ENCODE measurements at regions not wholly inside any gene's neighbourhood (a gene's known extent, or its start where the extent isn't known, plus 50 kb on each side); places are given as distances from the start of the nearest gene placed in this dataset.

DNA sequence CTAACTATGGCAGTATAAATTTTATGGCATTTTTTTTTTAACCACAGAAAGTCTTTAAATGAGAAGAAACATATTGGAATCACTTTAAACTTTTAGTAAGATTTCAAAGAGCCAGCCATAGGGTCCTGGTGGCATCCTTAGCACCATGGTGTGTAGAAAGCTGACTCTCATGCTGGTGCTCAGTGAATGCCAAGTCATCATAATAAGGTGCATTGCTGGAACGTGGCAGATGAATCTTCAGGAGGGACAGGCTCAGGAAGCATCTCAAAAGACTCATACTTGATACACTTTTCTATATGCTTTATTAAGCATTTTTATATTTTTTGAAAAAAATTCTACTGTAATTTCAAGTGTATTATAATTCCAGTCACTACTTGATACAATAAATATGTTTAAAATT lies 274.2 kb downstream of the ZIC4 start:
- TF ChIP-seq POLR2A (IDR thresholded peaks at IDR 0.05) (no peak), POLR2AphosphoS5 (IDR thresholded peaks at IDR 0.05) (no peak), EP300 (IDR thresholded peaks at IDR 0.05; ENCODE audit: low read depth) (no peak)
- TF ChIP-seq, protein P1, sequence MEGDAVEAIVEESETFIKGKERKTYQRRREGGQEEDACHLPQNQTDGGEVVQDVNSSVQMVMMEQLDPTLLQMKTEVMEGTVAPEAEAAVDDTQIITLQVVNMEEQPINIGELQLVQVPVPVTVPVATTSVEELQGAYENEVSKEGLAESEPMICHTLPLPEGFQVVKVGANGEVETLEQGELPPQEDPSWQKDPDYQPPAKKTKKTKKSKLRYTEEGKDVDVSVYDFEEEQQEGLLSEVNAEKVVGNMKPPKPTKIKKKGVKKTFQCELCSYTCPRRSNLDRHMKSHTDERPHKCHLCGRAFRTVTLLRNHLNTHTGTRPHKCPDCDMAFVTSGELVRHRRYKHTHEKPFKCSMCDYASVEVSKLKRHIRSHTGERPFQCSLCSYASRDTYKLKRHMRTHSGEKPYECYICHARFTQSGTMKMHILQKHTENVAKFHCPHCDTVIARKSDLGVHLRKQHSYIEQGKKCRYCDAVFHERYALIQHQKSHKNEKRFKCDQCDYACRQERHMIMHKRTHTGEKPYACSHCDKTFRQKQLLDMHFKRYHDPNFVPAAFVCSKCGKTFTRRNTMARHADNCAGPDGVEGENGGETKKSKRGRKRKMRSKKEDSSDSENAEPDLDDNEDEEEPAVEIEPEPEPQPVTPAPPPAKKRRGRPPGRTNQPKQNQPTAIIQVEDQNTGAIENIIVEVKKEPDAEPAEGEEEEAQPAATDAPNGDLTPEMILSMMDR (IDR thresholded peaks at IDR 0.05) = no peak
- no peak for DNase-seq
- intact Hi-C loops (cut with DNase I; ENCODE audit: low total_unique reads) = no loop called here
- Histone ChIP-seq H3K4me3 (no peak overlapping the region), H3K27me3 (no peaks in the 10 kb centered on the region), H3K9me3 (no peaks in the 10 kb centered on the region), H3K4me1 (no peaks in the 10 kb centered on the region), H3K36me3 (no peaks in the 10 kb centered on the region), H3K27ac (no peak overlapping the region)
- in situ Hi-C loops (cut with MboI; ENCODE audit: low pct_ligation_motif_present in 1 of 4, low pct_unique_long_range_greater_than_20kb in 1 of 4, low sequenced_read_pairs in 3 of 4) = no loop called here
- 58 to 59% methylated on average over 1 of the region's 1 CpG for WGBS, 2 donors (ENCODE audit: low coverage in 1 of 2)

DNA sequence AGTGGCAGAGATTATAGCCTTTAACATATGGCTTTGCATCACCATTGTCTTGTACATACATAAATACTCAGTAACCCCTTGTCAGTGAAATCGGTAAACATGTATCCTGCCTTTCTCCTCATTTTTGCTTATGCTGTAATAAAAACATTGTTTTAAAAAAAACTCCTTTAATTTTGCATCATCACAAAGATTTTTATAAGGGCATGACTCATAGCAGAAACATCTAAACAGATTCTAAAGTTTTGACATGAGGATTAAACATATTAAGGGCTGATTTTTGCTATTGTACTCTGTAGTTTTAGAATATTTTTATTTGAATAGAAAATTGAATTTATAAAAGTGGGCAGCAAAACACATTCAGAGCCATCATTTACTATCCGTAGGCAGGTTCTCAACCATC lies 275.9 kb downstream of the ZIC4 start:
- 54 to 58% methylated on average over 2 of the region's 2 CpGs for WGBS, 2 donors (ENCODE audit: low coverage in 1 of 2)
- Histone ChIP-seq H3K4me3 (no peak overlapping the region), H3K27me3 (no peaks in the 10 kb centered on the region), H3K9me3 (no peaks in the 10 kb centered on the region), H3K36me3 (no peaks in the 10 kb centered on the region), H3K27ac (no peak overlapping the region), H3K4me1 (no peaks in the 10 kb centered on the region)
- intact Hi-C loops (cut with DNase I; ENCODE audit: low total_unique reads) (no loop called here), in situ Hi-C loops (cut with MboI; ENCODE audit: low pct_ligation_motif_present in 1 of 4, low pct_unique_long_range_greater_than_20kb in 1 of 4, low sequenced_read_pairs in 3 of 4) (no loop called here)
- TF ChIP-seq POLR2A (IDR thresholded peaks at IDR 0.05) (no peak), EP300 (IDR thresholded peaks at IDR 0.05; ENCODE audit: low read depth) (no peak), POLR2AphosphoS5 (IDR thresholded peaks at IDR 0.05) (no peak)
- TF ChIP-seq, protein P1 (IDR thresholded peaks at IDR 0.05) = no peak
- no peak for DNase-seq

DNA sequence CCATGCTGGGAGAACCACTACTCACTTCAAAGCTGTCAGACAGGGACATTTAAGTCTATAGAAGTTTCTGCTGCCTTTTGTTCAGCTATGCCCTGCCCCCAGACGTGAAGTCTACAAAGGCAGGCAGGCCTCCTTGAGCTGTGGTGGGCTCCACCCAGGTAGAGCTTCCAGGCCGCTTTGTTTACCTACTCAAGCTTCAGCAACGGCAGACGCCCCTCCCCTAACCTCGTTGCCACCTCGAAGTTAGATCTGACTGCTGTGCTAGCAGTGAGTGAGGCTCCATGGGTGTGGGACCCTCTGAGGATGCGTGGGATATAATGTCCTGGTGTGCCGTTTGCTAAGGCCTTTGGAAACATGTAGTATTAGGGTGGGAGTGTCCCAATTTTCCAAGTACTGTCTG lies 276.7 kb downstream of the ZIC4 start:
- no peak for DNase-seq
- intact Hi-C loops (cut with DNase I; ENCODE audit: low total_unique reads) = no loop called here
- no peaks in the 10 kb centered on the region for H3K36me3 ChIP-seq
- no peak overlapping the region for H3K4me3 ChIP-seq
- TF ChIP-seq, protein P1 (IDR thresholded peaks at IDR 0.05) = no peak
- TF ChIP-seq EP300 (IDR thresholded peaks at IDR 0.05; ENCODE audit: low read depth) (no peak), POLR2A (IDR thresholded peaks at IDR 0.05) (no peak), POLR2AphosphoS5 (IDR thresholded peaks at IDR 0.05) (no peak)
- no peaks in the 10 kb centered on the region for H3K9me3 ChIP-seq
- in situ Hi-C loops (cut with MboI; ENCODE audit: low pct_ligation_motif_present in 1 of 4, low pct_unique_long_range_greater_than_20kb in 1 of 4, low sequenced_read_pairs in 3 of 4) = no loop called here
- H3K4me1 ChIP-seq = no peaks in the 10 kb centered on the region
- no peak overlapping the region for H3K27ac ChIP-seq
- H3K27me3 ChIP-seq = no peaks in the 10 kb centered on the region
- WGBS, 2 donors (ENCODE audit: low coverage in 1 of 2) = 86% methylated on average over 6 of the region's 8 CpGs; no CpG with 5 or more reads in 1 of the 2 donors

DNA sequence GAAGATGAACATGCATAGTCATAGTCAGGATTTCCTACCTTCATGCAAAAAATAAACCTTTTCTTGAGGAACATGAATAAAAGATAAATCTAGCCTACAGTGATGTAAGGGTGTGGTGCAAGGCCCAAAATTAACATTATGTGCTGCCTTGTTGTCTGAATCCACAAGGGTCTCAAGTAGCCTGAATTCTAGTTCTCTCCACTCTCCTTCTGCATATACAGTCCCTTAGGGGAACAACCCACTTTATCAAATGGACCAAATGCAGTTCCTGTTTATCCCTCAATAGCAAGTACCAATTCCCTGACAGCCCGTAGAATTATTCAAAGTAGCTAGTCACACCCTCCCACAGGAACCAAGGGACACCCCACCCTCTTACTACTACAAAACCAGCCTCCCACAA lies 284.0 kb downstream of the ZIC4 start:
- TF ChIP-seq POLR2A (IDR thresholded peaks at IDR 0.05) (no peak), EP300 (IDR thresholded peaks at IDR 0.05; ENCODE audit: low read depth) (no peak), POLR2AphosphoS5 (IDR thresholded peaks at IDR 0.05) (no peak)
- TF ChIP-seq, protein P1 (IDR thresholded peaks at IDR 0.05) = no peak
- in situ Hi-C loops (cut with MboI; ENCODE audit: low pct_ligation_motif_present in 1 of 4, low pct_unique_long_range_greater_than_20kb in 1 of 4, low sequenced_read_pairs in 3 of 4) (no loop called here), intact Hi-C loops (cut with DNase I; ENCODE audit: low total_unique reads) (no loop called here)
- Histone ChIP-seq H3K36me3 (no peaks in the 10 kb centered on the region), H3K27ac (no peak overlapping the region), H3K9me3 (no peaks in the 10 kb centered on the region), H3K4me3 (no peak overlapping the region), H3K4me1 (peaks cover 0 to 12% (median 0%) of the 10 kb centered on the region in 4 donors), H3K27me3 (no peaks in the 10 kb centered on the region)
- DNase-seq = no peak
- 38 to 63% methylated on average over 1 of the region's 1 CpG for WGBS, 2 donors (ENCODE audit: low coverage in 1 of 2)
